ENCODE measurements at regions not wholly inside any gene's neighbourhood (a gene's known extent, or its start where the extent isn't known, plus 50 kb on each side); places are given as distances from the start of the nearest gene placed in this dataset.

GRCh38 chr22:47598864-47599263 is 836.4 kb downstream of the TBC1D22A start:
- H3K27ac ChIP-seq (ENCODE audit: low read depth, low read length) = no peak overlapping the region
- no peaks in the 10 kb centered on the region for H4K20me1 ChIP-seq (ENCODE audit: control insufficient read depth, insufficient read depth, low read depth, low read length)
- no peak overlapping the region for H3K4me3 ChIP-seq (ENCODE audit: low read length)
- H3K36me3 ChIP-seq (ENCODE audit: control insufficient read depth, low read length) = no peaks in the 10 kb centered on the region
- no peaks in the 10 kb centered on the region for H3K4me1 ChIP-seq (ENCODE audit: control insufficient read depth, low read length)
- no peaks in the 10 kb centered on the region for H3K9me3 ChIP-seq (ENCODE audit: control insufficient read depth, insufficient read depth, low read length)
- no peaks in the 10 kb centered on the region for H3K9me2 ChIP-seq (replicated peaks; ENCODE audit: control insufficient read depth, low read length)
- no peak for TF ChIP-seq CTCF (IDR thresholded peaks at IDR 0.05; ENCODE audit: low read depth, low read length, poor library complexity, severe bottlenecking)
- TF ChIP-seq EZH2phosphoT487 (IDR thresholded peaks at IDR 0.05; ENCODE audit: borderline replicate concordance, low read length) = no peak
- H3K79me2 ChIP-seq (ENCODE audit: control insufficient read depth, low read length) = no peaks in the 10 kb centered on the region
- no peak overlapping the region for H3K4me2 ChIP-seq (ENCODE audit: low read length)
- no peaks in the 10 kb centered on the region for H3F3A ChIP-seq (ENCODE audit: control insufficient read depth, insufficient read depth)
- no peaks in the 10 kb centered on the region for H3K27me3 ChIP-seq (ENCODE audit: control insufficient read depth, low read length)

GRCh38 chr22:47597041-47597440 is 834.6 kb downstream of the TBC1D22A start:
- Histone ChIP-seq H3K4me1 (ENCODE audit: control insufficient read depth, low read length) (no peaks in the 10 kb centered on the region), H4K20me1 (ENCODE audit: control insufficient read depth, insufficient read depth, low read depth, low read length) (no peaks in the 10 kb centered on the region), H3K4me2 (ENCODE audit: low read length) (no peak overlapping the region), H3K9me2 (replicated peaks; ENCODE audit: control insufficient read depth, low read length) (no peaks in the 10 kb centered on the region), H3K79me2 (ENCODE audit: control insufficient read depth, low read length) (no peaks in the 10 kb centered on the region), H3F3A (ENCODE audit: control insufficient read depth, insufficient read depth) (no peaks in the 10 kb centered on the region), H3K27me3 (ENCODE audit: control insufficient read depth, low read length) (no peaks in the 10 kb centered on the region), H3K27ac (ENCODE audit: low read depth, low read length) (no peak overlapping the region), H3K36me3 (ENCODE audit: control insufficient read depth, low read length) (no peaks in the 10 kb centered on the region), H3K4me3 (ENCODE audit: low read length) (no peak overlapping the region), H3K9me3 (ENCODE audit: control insufficient read depth, insufficient read depth, low read length) (no peaks in the 10 kb centered on the region)
- TF ChIP-seq CTCF (IDR thresholded peaks at IDR 0.05; ENCODE audit: low read depth, low read length, poor library complexity, severe bottlenecking) = no peak
- TF ChIP-seq EZH2phosphoT487 (IDR thresholded peaks at IDR 0.05; ENCODE audit: borderline replicate concordance, low read length) = no peak

- Histone ChIP-seq H3K27ac (ENCODE audit: low read depth, low read length) (no peak overlapping the region), H3K36me3 (ENCODE audit: control insufficient read depth, low read length) (no peaks in the 10 kb centered on the region), H3K79me2 (ENCODE audit: control insufficient read depth, low read length) (no peaks in the 10 kb centered on the region), H3K4me3 (ENCODE audit: low read length) (no peak overlapping the region), H3K9me2 (replicated peaks; ENCODE audit: control insufficient read depth, low read length) (no peaks in the 10 kb centered on the region), H3F3A (ENCODE audit: control insufficient read depth, insufficient read depth) (no peaks in the 10 kb centered on the region), H3K9me3 (ENCODE audit: control insufficient read depth, insufficient read depth, low read length) (no peaks in the 10 kb centered on the region), H3K27me3 (ENCODE audit: control insufficient read depth, low read length) (no peaks in the 10 kb centered on the region), H3K4me2 (ENCODE audit: low read length) (no peak overlapping the region), H3K4me1 (ENCODE audit: control insufficient read depth, low read length) (no peaks in the 10 kb centered on the region), H4K20me1 (ENCODE audit: control insufficient read depth, insufficient read depth, low read depth, low read length) (no peaks in the 10 kb centered on the region)
- TF ChIP-seq CTCF (IDR thresholded peaks at IDR 0.05; ENCODE audit: low read depth, low read length, poor library complexity, severe bottlenecking) (no peak), EZH2phosphoT487 (IDR thresholded peaks at IDR 0.05; ENCODE audit: borderline replicate concordance, low read length) (no peak)
These were observed 833.8 kb downstream of the TBC1D22A start for GRCh38 chr22:47596176-47596690.
